Gastrocnemius medialis (tissue), 4 donors: ENCODE measurements at regions not wholly inside any gene's neighbourhood (a gene's known extent, or its start where the extent isn't known, plus 50 kb on each side); places are given as distances from the start of the nearest gene placed in this dataset.

Source experiments
- ATAC-seq, 2 donors: fragments of 150-250 bp; one replicate each; pipeline ENCODE4 v1.9.1; 2016
- DNase-seq, 2 donors: peaks; one replicate each; pipeline ENCODE4 v3.0.0-alpha.2; 2019
- H3K27ac ChIP-seq, 4 donors: fragments of 200-600 bp; sonication (generic); 1 replicate in 1 of 4; 2 replicates in 3 of 4; pipeline ENCODE4 v1.5.1; 2016 to 2018; ENCODE audit warnings: mild to moderate bottlenecking in 2 of 4, moderate library complexity in 1 of 4
- H3K27me3 ChIP-seq, 3 donors: fragments of 200-600 bp; sonication (generic) in 2 of 3; 1 replicate in 1 of 3; 2 replicates in 2 of 3; pipeline versions ENCODE4 v1.5.1 to v1.6.0; 2016 to 2019; ENCODE audit warnings: mild to moderate bottlenecking in 1 of 3, moderate library complexity in 1 of 3
- H3K36me3 ChIP-seq, 2 donors: fragments of 200-600 bp; sonication (generic) in 1 of 2; one replicate each; pipeline ENCODE4 v1.5.1; 2017 to 2018
- H3K4me1 ChIP-seq, 2 donors: fragments of 200-600 bp; sonication (generic) in 1 of 2; one replicate each; pipeline ENCODE4 v1.5.1; 2016 to 2017; ENCODE audit warnings: mild to moderate bottlenecking in 2 of 2
- H3K4me3 ChIP-seq, 4 donors: fragments of 200-600 bp; sonication (generic) in 3 of 4; 1 replicate in 1 of 4; 2 replicates in 3 of 4; pipeline ENCODE4 v1.5.1; 2016 to 2019; ENCODE audit warnings: mild to moderate bottlenecking in 2 of 4
- H3K9me3 ChIP-seq, 3 donors: fragments of 200-600 bp; sonication (generic) in 2 of 3; 1 replicate in 1 of 3; 2 replicates in 2 of 3; pipeline ENCODE4 v1.5.1; 2016 to 2019
- CTCF ChIP-seq, 5 experiments: fragments of 450-650 bp in 3 of 5; fragments of 200-600 bp in 2 of 5; sonication (generic) in 2 of 5; IDR thresholded peaks in 4 of 5; conservative IDR thresholded peaks in 1 of 5; 1 replicate in 4 of 5; 2 replicates in 1 of 5; pipeline ENCODE4 v1.5.1; 2016 to 2019; ENCODE audit warnings: antibody characterized with exemption in 5 of 5, mild to moderate bottlenecking in 3 of 5, moderate library complexity in 3 of 5
- POLR2A ChIP-seq, 2 donors: fragments of 450-650 bp; IDR thresholded peaks; one replicate each; pipeline ENCODE4 v1.6.1; 2017; ENCODE audit warnings: antibody characterized with exemption in 2 of 2, mild to moderate bottlenecking in 2 of 2, moderate library complexity in 2 of 2
- in situ Hi-C, 4 donors: fragments of 200-750 bp; cut with MboI; loops; one replicate each; pipeline versions ENCODE4 v1.15.0 to v1.8.0; 2017; ENCODE audit warnings: low sequenced_read_pairs in 4 of 4
- intact Hi-C: fragments of 100-400 bp; cut with DNase I; formaldehyde crosslinking; loops from one replicate; pipeline ENCODE4 v1.15.1; 2023; ENCODE audit warnings: low total_unique reads

DNA sequence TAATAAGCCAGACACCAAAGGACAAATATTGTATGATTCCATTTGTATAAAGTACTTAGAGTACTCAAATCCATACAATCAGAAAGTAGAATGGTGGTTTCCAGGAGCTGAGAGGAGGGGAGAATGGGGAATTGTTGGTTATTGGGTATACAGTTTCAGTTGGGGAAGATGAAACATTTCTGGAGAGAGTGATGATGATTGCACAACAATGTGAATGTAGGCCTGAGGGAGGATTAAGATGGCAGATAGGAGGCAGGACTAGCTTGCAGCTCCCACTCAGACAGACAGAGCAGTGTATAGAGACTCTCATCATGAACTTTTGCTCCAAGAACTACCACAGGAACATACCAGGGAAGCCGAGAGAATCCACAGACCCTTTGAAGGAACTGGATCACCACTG is 75.7 kb upstream of the PAK3 start:
- Histone ChIP-seq H3K27ac (no peak overlapping the region), H3K9me3 (no peaks in the 10 kb centered on the region), H3K36me3 (no peaks in the 10 kb centered on the region), H3K4me1 (no peaks in the 10 kb centered on the region), H3K4me3 (no peak overlapping the region), H3K27me3 (peaks cover 0 to 6% (median 4%) of the 10 kb centered on the region in 3 donors)
- TF ChIP-seq CTCF (IDR thresholded peaks at IDR 0.05 in 4 of 5, conservative IDR thresholded peaks at IDR 0.05 in 1 of 5) = no peak
- TF ChIP-seq POLR2A (IDR thresholded peaks at IDR 0.05) = no peak
- no peak for DNase-seq
- intact Hi-C loops = no loop called here
- no peak for ATAC-seq
- in situ Hi-C loops = no loop called here

DNA sequence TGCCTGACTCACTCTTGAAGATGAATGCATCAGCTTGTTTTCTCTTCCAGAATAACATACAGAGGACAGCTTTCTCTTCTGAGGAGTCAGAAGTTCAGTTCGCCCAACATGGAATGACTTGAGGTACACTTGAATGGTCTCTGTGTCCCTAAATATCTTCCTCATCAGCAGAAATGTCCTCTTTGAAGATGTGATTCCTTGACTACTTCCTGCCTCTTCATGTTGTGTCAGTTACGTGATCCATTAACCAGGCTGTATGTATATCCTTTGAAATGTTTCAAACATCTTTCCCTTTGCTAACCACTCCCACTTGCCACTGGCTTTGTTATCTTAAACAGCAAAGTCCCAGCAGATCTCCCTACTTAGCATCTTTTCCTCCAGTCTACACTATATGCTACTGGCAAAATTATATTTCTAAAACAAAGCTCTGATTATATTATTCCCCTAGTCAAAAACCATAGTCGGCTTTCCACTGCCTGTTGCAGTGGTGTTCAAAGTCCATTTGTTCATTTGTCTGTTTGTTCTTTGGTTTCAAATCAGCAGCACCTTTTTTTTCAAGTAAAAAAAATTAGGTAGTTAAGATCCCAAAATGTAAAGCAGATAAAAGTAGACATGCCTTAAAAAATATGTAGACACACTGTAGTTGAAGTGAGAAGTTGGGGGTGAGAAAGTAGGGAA is 82.1 kb upstream of the PAK3 start:
- DNase-seq (no peak), ATAC-seq (no peak)
- no peaks in the 10 kb centered on the region for H3K36me3 ChIP-seq
- H3K4me3 ChIP-seq = no peak overlapping the region
- H3K27ac ChIP-seq = no peak overlapping the region
- H3K9me3 ChIP-seq = no peaks in the 10 kb centered on the region
- peaks cover 0 to 5% (median 4%) of the 10 kb centered on the region in 3 donors for H3K27me3 ChIP-seq
- intact Hi-C loops (no loop called here), in situ Hi-C loops (no loop called here)
- H3K4me1 ChIP-seq = no peaks in the 10 kb centered on the region
- no peak for TF ChIP-seq POLR2A (IDR thresholded peaks at IDR 0.05)
- TF ChIP-seq CTCF (IDR thresholded peaks at IDR 0.05 in 4 of 5, conservative IDR thresholded peaks at IDR 0.05 in 1 of 5) = no peak

GRCh38 chrX:111010111-111010510 is 85.9 kb upstream of the PAK3 start:
- H3K27ac ChIP-seq = no peak overlapping the region
- intact Hi-C loops (no loop called here), in situ Hi-C loops (no loop called here)
- H3K36me3 ChIP-seq = no peaks in the 10 kb centered on the region
- no peaks in the 10 kb centered on the region for H3K4me1 ChIP-seq
- H3K4me3 ChIP-seq = no peak overlapping the region
- H3K9me3 ChIP-seq = no peaks in the 10 kb centered on the region
- no peak for TF ChIP-seq POLR2A (IDR thresholded peaks at IDR 0.05)
- no peak for TF ChIP-seq CTCF (IDR thresholded peaks at IDR 0.05 in 4 of 5, conservative IDR thresholded peaks at IDR 0.05 in 1 of 5)
- ATAC-seq = no peak
- DNase-seq = no peak
- H3K27me3 ChIP-seq = peaks cover 0 to 8% (median 0%) of the 10 kb centered on the region in 3 donors

DNA sequence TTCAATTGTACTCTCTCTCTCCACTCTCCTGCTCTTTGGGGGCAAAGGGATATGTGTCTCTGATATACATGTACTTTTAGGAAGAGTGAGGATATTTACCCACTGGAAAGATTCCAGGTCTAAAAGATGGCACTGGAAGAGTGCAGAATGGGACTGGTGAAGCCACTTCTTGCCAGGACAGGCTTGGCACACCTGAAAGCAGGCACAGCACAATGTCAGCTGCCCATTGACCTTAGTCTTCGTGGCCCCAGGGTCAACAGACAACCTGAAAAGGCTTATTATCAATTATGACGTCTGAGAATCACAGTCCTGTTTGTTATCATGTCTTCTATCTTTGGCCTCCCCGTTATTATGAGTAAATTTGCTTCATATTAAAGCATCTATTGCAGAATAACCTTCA is 86.7 kb upstream of the PAK3 start:
- no peak overlapping the region for H3K4me3 ChIP-seq
- DNase-seq = no peak
- in situ Hi-C loops = no loop called here
- no peak overlapping the region for H3K27ac ChIP-seq
- no peaks in the 10 kb centered on the region for H3K4me1 ChIP-seq
- peaks cover 0 to 8% (median 0%) of the 10 kb centered on the region in 3 donors for H3K27me3 ChIP-seq
- TF ChIP-seq POLR2A (IDR thresholded peaks at IDR 0.05) (no peak), CTCF (IDR thresholded peaks at IDR 0.05 in 4 of 5, conservative IDR thresholded peaks at IDR 0.05 in 1 of 5) (no peak)
- H3K9me3 ChIP-seq = no peaks in the 10 kb centered on the region
- no peaks in the 10 kb centered on the region for H3K36me3 ChIP-seq
- intact Hi-C loops = no loop called here
- no peak for ATAC-seq

DNA sequence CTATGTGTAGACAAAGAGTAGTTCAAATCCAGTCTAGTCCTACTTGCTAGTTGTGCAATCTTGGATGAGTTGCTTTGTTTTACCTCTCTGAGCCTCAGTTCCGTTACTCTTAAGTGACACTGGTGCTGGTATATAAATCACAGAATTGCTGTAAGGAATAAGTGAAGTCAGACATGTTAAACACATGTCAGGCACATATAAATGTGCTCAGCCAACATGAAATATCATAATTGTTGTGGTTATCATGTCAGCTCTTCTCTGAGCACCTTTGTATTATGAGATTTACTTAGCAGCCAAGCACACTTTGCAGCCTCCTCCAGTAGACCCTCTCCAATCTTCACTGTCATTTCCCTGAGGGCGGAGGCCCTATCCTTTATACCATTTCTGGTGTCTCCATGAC is 87.9 kb upstream of the PAK3 start:
- no peak for ATAC-seq
- Histone ChIP-seq H3K27ac (no peak overlapping the region), H3K4me3 (no peak overlapping the region), H3K36me3 (no peaks in the 10 kb centered on the region), H3K27me3 (peaks cover 0 to 8% (median 0%) of the 10 kb centered on the region in 3 donors), H3K9me3 (no peaks in the 10 kb centered on the region), H3K4me1 (no peaks in the 10 kb centered on the region)
- intact Hi-C loops = no loop called here
- TF ChIP-seq POLR2A (IDR thresholded peaks at IDR 0.05) (no peak), CTCF (IDR thresholded peaks at IDR 0.05 in 4 of 5, conservative IDR thresholded peaks at IDR 0.05 in 1 of 5) (no peak)
- DNase-seq = no peak
- in situ Hi-C loops = no loop called here
